ENCODE measurements at regions not wholly inside any gene's neighbourhood (a gene's known extent, or its start where the extent isn't known, plus 50 kb on each side); places are given as distances from the start of the nearest gene placed in this dataset.

- no peaks in the 10 kb centered on the region for H3K27me3 Mint-ChIP-seq
- no peak overlapping the region for H3K4me3 Mint-ChIP-seq
- CTCF ChIA-PET = no interaction called here
- POLR2A ChIA-PET = no interaction called here
- TF ChIP-seq EZH2 (IDR thresholded peaks at IDR 0.05; ENCODE audit: borderline replicate concordance, insufficient read depth, low read depth, low read length, poor library complexity, severe bottlenecking) (no peak), CTCF (IDR thresholded peaks at IDR 0.05) (no peak)
- H2AFZ ChIP-seq (ENCODE audit: insufficient read depth, low read depth, low read length, poor library complexity, severe bottlenecking) = no peak overlapping the region
- H3K4me1 Mint-ChIP-seq = no peaks in the 10 kb centered on the region
- no peaks in the 10 kb centered on the region for H3K36me3 ChIP-seq (replicated peaks in 1 of 2; ENCODE audit: control extremely low read depth in 1 of 2, control insufficient read depth in 1 of 2, extremely low read depth in 1 of 2, insufficient read depth in 2 of 2, low read length in 1 of 2)
- intact Hi-C loops (cut with micrococcal nuclease) = no loop called here
- H3K4me3 ChIP-seq (ENCODE audit: control extremely low read depth in 1 of 5, extremely low read depth in 1 of 5, insufficient read depth in 1 of 5, low read depth in 2 of 5, low read length in 4 of 5) = no peak overlapping the region
- no peak for DNase-seq
- H4K20me1 ChIP-seq (ENCODE audit: control insufficient read depth, insufficient read depth, low read length, poor library complexity, severe bottlenecking) = no peaks in the 10 kb centered on the region
- H3K27me3 ChIP-seq (replicated peaks in 1 of 4; ENCODE audit: control extremely low read depth in 1 of 4, control insufficient read depth in 3 of 4, insufficient read depth in 4 of 4, low read length in 3 of 4) = no peaks in the 10 kb centered on the region
- WGBS (ENCODE audit: insufficient coverage) = no CpG with 5 or more reads among the region's 1 CpG
- no peak overlapping the region for H3K4me2 ChIP-seq (replicated peaks; ENCODE audit: low read depth, low read length, poor library complexity, severe bottlenecking)
- no peak overlapping the region for H3K9ac ChIP-seq (ENCODE audit: low read length)
- no peak overlapping the region for H3K27ac ChIP-seq (ENCODE audit: low read length in 2 of 2)
- H3K27ac Mint-ChIP-seq = no peak overlapping the region
- no peak for ATAC-seq (ENCODE audit: low read depth)
- H3K9me3 ChIP-seq (ENCODE audit: control extremely low read depth in 1 of 3, control insufficient read depth in 2 of 3, insufficient read depth in 1 of 3, low read length in 2 of 3) = no peaks in the 10 kb centered on the region
- no peaks in the 10 kb centered on the region for H3K4me1 ChIP-seq (ENCODE audit: control insufficient read depth in 2 of 2, insufficient read depth in 2 of 2, low read length in 2 of 2)
- no peaks in the 10 kb centered on the region for H3K9me3 Mint-ChIP-seq (ENCODE audit: insufficient read depth)
- no peaks in the 10 kb centered on the region for H3K79me2 ChIP-seq (ENCODE audit: control insufficient read depth, insufficient read depth, low read length)
Measured at GRCh38 chr4:106595906-106596305, 227.3 kb upstream of the GIMD1 start.

GRCh38 chr4:106594291-106594952, 225.8 kb upstream of the GIMD1 start:
- no peak for ATAC-seq (ENCODE audit: low read depth)

More at GRCh38 chr4:106594291-106594952, 225.8 kb upstream of the GIMD1 start:
- no peaks in the 10 kb centered on the region for H3K79me2 ChIP-seq (ENCODE audit: control insufficient read depth, insufficient read depth, low read length)
- ChIA-PET POLR2A (no interaction called here), CTCF (no interaction called here)
- H3K27me3 ChIP-seq (replicated peaks in 1 of 4; ENCODE audit: control extremely low read depth in 1 of 4, control insufficient read depth in 3 of 4, insufficient read depth in 4 of 4, low read length in 3 of 4) = no peaks in the 10 kb centered on the region
- Mint-ChIP-seq H3K9me3 (ENCODE audit: insufficient read depth) (no peaks in the 10 kb centered on the region), H3K27me3 (no peaks in the 10 kb centered on the region), H3K27ac (no peak overlapping the region), H3K4me3 (no peak overlapping the region), H3K4me1 (no peaks in the 10 kb centered on the region)
- no peak overlapping the region for H2AFZ ChIP-seq (ENCODE audit: insufficient read depth, low read depth, low read length, poor library complexity, severe bottlenecking)
- H3K4me3 ChIP-seq (ENCODE audit: control extremely low read depth in 1 of 5, extremely low read depth in 1 of 5, insufficient read depth in 1 of 5, low read depth in 2 of 5, low read length in 4 of 5) = no peak overlapping the region
- no peaks in the 10 kb centered on the region for H3K9me3 ChIP-seq (ENCODE audit: control extremely low read depth in 1 of 3, control insufficient read depth in 2 of 3, insufficient read depth in 1 of 3, low read length in 2 of 3)
- no peak overlapping the region for H3K27ac ChIP-seq (ENCODE audit: low read length in 2 of 2)
- H3K36me3 ChIP-seq (replicated peaks in 1 of 2; ENCODE audit: control extremely low read depth in 1 of 2, control insufficient read depth in 1 of 2, extremely low read depth in 1 of 2, insufficient read depth in 2 of 2, low read length in 1 of 2) = no peaks in the 10 kb centered on the region
- H3K4me1 ChIP-seq (ENCODE audit: control insufficient read depth in 2 of 2, insufficient read depth in 2 of 2, low read length in 2 of 2) = no peaks in the 10 kb centered on the region
- DNase-seq = no peak
- TF ChIP-seq CTCF (IDR thresholded peaks at IDR 0.05) = no peak
- TF ChIP-seq EZH2 (IDR thresholded peaks at IDR 0.05; ENCODE audit: borderline replicate concordance, insufficient read depth, low read depth, low read length, poor library complexity, severe bottlenecking) = no peak
- no peak overlapping the region for H3K9ac ChIP-seq (ENCODE audit: low read length)
- no peak overlapping the region for H3K4me2 ChIP-seq (replicated peaks; ENCODE audit: low read depth, low read length, poor library complexity, severe bottlenecking)
- no peaks in the 10 kb centered on the region for H4K20me1 ChIP-seq (ENCODE audit: control insufficient read depth, insufficient read depth, low read length, poor library complexity, severe bottlenecking)
- intact Hi-C loops (cut with micrococcal nuclease) = no loop called here

Measured in B cell (primary cell).